HEK293 (cell line): ENCODE measurements at regions not wholly inside any gene's neighbourhood (a gene's known extent, or its start where the extent isn't known, plus 50 kb on each side); places are given as distances from the start of the nearest gene placed in this dataset.

Experiments used
- CTCF ChIA-PET: fragments of 350-600 bp; formaldehyde crosslinking; extraction: SDS; loops from one replicate; lab custom pipeline; 2021; ENCODE audit warnings: antibody characterized with exemption; lab: Yijun Ruan, JAX
- POLR2A ChIA-PET: fragments of 300-600 bp; formaldehyde crosslinking; extraction: SDS; loops from one replicate; lab custom pipeline; 2020; ENCODE audit warnings: antibody characterized with exemption, inconsistent platforms; lab: Yijun Ruan, JAX
- H3K27ac ChIP-seq: fragments of 200-500 bp; sonication (Bioruptor generic); 2 replicates; pipeline ENCODE4 v1.5.1; 2014; ENCODE audit warnings: low read depth, low read length, control low read depth, inconsistent platforms; ENCODE audit errors: extremely low read depth
- H3K36me3 ChIP-seq, 2 experiments: fragments of 200-500 bp in 1 of 2; sonication (Bioruptor generic) in 1 of 2; 1 replicate in 1 of 2; 2 replicates in 1 of 2; pipeline ENCODE4 v1.5.1; 2014 to 2017; ENCODE audit warnings: inconsistent platforms in 2 of 2, low read length in 2 of 2; ENCODE audit not compliant: control insufficient read depth in 2 of 2, insufficient read depth in 1 of 2
- H3K4me1 ChIP-seq: fragments of 200-500 bp; sonication (Bioruptor generic); 2 replicates; pipeline ENCODE4 v1.5.1; 2014; ENCODE audit warnings: mild to moderate bottlenecking, low read length, inconsistent platforms; ENCODE audit not compliant: control insufficient read depth, insufficient read depth
- H3K4me3 ChIP-seq: 2 replicates; pipeline ENCODE4 v1.5.1; 2011; ENCODE audit warnings: low read depth, mild to moderate bottlenecking, control low read depth, low read length, moderate library complexity
- H3K9me3 ChIP-seq: fragments of 200-500 bp; sonication (Bioruptor generic); 2 replicates; pipeline ENCODE4 v1.5.1; 2014; ENCODE audit warnings: low read depth, low read length, inconsistent platforms; ENCODE audit not compliant: control insufficient read depth, insufficient read depth
- GFI1B ChIP-seq: fragments of 450-650 bp; formaldehyde crosslinking; IDR thresholded peaks from 2 replicates; pipeline ENCODE4 v1.5.1; 2016; ENCODE audit warnings: missing biosample characterization, missing genetic modification characterization
- GLIS2 ChIP-seq: fragments of 450-650 bp; formaldehyde crosslinking; IDR thresholded peaks from 2 replicates; pipeline ENCODE4 v1.5.1; 2016; ENCODE audit warnings: missing biosample characterization, missing genetic modification characterization
- HOXA7 ChIP-seq: sonication (generic); formaldehyde crosslinking; IDR thresholded peaks from 2 replicates; pipeline ENCODE4 v1.8.1; 2022; ENCODE audit warnings: missing genetic modification reagents, borderline replicate concordance
- KLF7 ChIP-seq: fragments of 450-650 bp; formaldehyde crosslinking; IDR thresholded peaks from 2 replicates; pipeline ENCODE4 v1.5.1; 2016; ENCODE audit warnings: missing biosample characterization, missing genetic modification characterization, borderline replicate concordance
- MEIS1 ChIP-seq: sonication (generic); formaldehyde crosslinking; IDR thresholded peaks from 2 replicates; pipeline ENCODE4 v1.8.1; 2022; ENCODE audit warnings: missing genetic modification reagents, mild to moderate bottlenecking, borderline replicate concordance
- OSR2 ChIP-seq: fragments of 450-650 bp; formaldehyde crosslinking; IDR thresholded peaks from 2 replicates; pipeline ENCODE4 v1.5.1; 2016; ENCODE audit warnings: missing biosample characterization, missing genetic modification characterization
- SP3 ChIP-seq: fragments of 450-650 bp; formaldehyde crosslinking; IDR thresholded peaks from 2 replicates; pipeline ENCODE4 v1.5.1; 2016; ENCODE audit warnings: missing biosample characterization, missing genetic modification characterization
- ZNF132 ChIP-seq: fragments of 450-650 bp; formaldehyde crosslinking; IDR thresholded peaks from 2 replicates; pipeline ENCODE4 v1.5.1; 2017; ENCODE audit warnings: missing biosample characterization, missing genetic modification characterization, borderline replicate concordance
- ZNF133 ChIP-seq: fragments of 450-650 bp; formaldehyde crosslinking; IDR thresholded peaks from 2 replicates; pipeline ENCODE4 v1.5.1; 2016; ENCODE audit warnings: missing biosample characterization, missing genetic modification characterization
- ZNF175 ChIP-seq: fragments of 450-650 bp; formaldehyde crosslinking; IDR thresholded peaks from 2 replicates; pipeline ENCODE4 v1.5.1; 2016; ENCODE audit warnings: missing biosample characterization, missing genetic modification characterization
- ZNF211 ChIP-seq: fragments of 450-650 bp; formaldehyde crosslinking; IDR thresholded peaks from 2 replicates; pipeline ENCODE4 v1.5.1; 2016; ENCODE audit warnings: low read depth, missing biosample characterization, missing genetic modification characterization
- ZNF221 ChIP-seq: fragments of 450-650 bp; formaldehyde crosslinking; IDR thresholded peaks from 2 replicates; pipeline ENCODE4 v1.5.1; 2017; ENCODE audit warnings: missing biosample characterization, missing genetic modification characterization, borderline replicate concordance
- ZNF23 ChIP-seq: fragments of 450-650 bp; formaldehyde crosslinking; IDR thresholded peaks from 2 replicates; pipeline ENCODE4 v1.5.1; 2016; ENCODE audit warnings: missing biosample characterization, missing genetic modification characterization, borderline replicate concordance
- ZNF239 ChIP-seq: fragments of 450-650 bp; formaldehyde crosslinking; IDR thresholded peaks from 2 replicates; pipeline ENCODE4 v1.5.1; 2016; ENCODE audit warnings: missing biosample characterization, missing genetic modification characterization
- ZNF274 ChIP-seq, 2 experiments: fragments of 200-500 bp in 1 of 2; fragments of 450-650 bp in 1 of 2; sonication (Bioruptor generic) in 1 of 2; formaldehyde crosslinking in 1 of 2; IDR thresholded peaks; 2 replicates each; pipeline versions ENCODE4 v1.5.1 to v1.6.1; 2014 to 2016; ENCODE audit warnings: borderline replicate concordance in 1 of 2, inconsistent platforms in 1 of 2, low read length in 1 of 2, missing biosample characterization in 1 of 2, missing genetic modification characterization in 1 of 2
- ZNF311 ChIP-seq: fragments of 450-650 bp; formaldehyde crosslinking; IDR thresholded peaks from 2 replicates; pipeline ENCODE4 v1.5.1; 2017; ENCODE audit warnings: missing biosample characterization, missing genetic modification characterization, borderline replicate concordance
- ZNF335 ChIP-seq: fragments of 450-650 bp; formaldehyde crosslinking; conservative IDR thresholded peaks from 2 replicates; pipeline ENCODE4 v1.5.1; 2016; ENCODE audit warnings: missing biosample characterization, missing genetic modification characterization
- ZNF473 ChIP-seq: fragments of 450-650 bp; formaldehyde crosslinking; IDR thresholded peaks from 2 replicates; pipeline ENCODE4 v1.5.1; 2017; ENCODE audit warnings: missing biosample characterization, missing genetic modification characterization
- ZNF785 ChIP-seq: fragments of 450-650 bp; formaldehyde crosslinking; IDR thresholded peaks from 2 replicates; pipeline ENCODE4 v1.5.1; 2016; ENCODE audit warnings: missing biosample characterization, missing genetic modification characterization
- TF ChIP-seq, protein P1 (sequence below): fragments of 450-650 bp; IDR thresholded peaks from 2 replicates; pipeline ENCODE4 v1.5.1; 2018; ENCODE audit warnings: missing biosample characterization, missing genetic modification characterization
- TF ChIP-seq, protein P2 (sequence below): fragments of 450-650 bp; formaldehyde crosslinking; IDR thresholded peaks from 2 replicates; pipeline ENCODE4 v1.5.1; 2016; ENCODE audit warnings: missing biosample characterization, missing genetic modification characterization
- TF ChIP-seq, protein P3 (sequence below): fragments of 450-650 bp; formaldehyde crosslinking; IDR thresholded peaks from 2 replicates; pipeline ENCODE4 v1.5.1; 2016; ENCODE audit warnings: missing biosample characterization, missing genetic modification characterization
- TF ChIP-seq, protein P4 (sequence below): fragments of 450-650 bp; formaldehyde crosslinking; IDR thresholded peaks from 2 replicates; pipeline ENCODE4 v1.5.1; 2017; ENCODE audit warnings: missing biosample characterization, missing genetic modification characterization

DNA sequence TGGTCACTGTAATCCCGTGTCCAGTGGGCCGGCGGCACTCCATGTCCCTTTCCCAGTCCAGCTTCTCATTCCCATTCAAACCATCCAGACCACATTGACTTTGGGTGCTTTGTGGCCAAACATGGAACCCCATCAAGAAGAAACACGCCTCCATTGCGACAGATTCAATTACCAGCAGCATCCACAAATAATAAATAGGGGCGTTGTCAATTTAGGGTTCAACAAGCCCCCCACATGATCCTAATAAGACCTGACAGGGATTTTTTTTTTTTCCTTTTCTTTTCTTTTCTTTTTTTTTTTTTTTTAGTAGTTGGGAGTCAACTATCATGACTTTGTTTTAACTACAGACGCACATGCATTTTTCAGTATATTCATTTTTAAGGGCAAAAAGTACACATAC is 149.4 kb downstream of the DICER1 start:
- POLR2A ChIA-PET, result no interaction called here
- H3K27ac ChIP-seq, result no peak overlapping the region
- no peak overlapping the region for H3K4me3 ChIP-seq
- CTCF ChIA-PET, result interaction anchor here (0.6 kb wide), 1 partner anchor 155 kb away, joined by 3 read pairs; no protein-coding TSS in a partner anchor
- no peak for TF ChIP-seq ZNF211
- TF ChIP-seq ZNF335, result no peak
- no peak for TF ChIP-seq SP3 (tag by site-specific recombination)
- TF ChIP-seq MEIS1 (CRISPR knock-in tag), result no peak
- TF ChIP-seq, protein P1, sequence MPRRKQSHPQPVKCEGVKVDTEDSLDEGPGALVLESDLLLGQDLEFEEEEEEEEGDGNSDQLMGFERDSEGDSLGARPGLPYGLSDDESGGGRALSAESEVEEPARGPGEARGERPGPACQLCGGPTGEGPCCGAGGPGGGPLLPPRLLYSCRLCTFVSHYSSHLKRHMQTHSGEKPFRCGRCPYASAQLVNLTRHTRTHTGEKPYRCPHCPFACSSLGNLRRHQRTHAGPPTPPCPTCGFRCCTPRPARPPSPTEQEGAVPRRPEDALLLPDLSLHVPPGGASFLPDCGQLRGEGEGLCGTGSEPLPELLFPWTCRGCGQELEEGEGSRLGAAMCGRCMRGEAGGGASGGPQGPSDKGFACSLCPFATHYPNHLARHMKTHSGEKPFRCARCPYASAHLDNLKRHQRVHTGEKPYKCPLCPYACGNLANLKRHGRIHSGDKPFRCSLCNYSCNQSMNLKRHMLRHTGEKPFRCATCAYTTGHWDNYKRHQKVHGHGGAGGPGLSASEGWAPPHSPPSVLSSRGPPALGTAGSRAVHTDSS, result no peak
- no peak for TF ChIP-seq ZNF175 (tag by site-specific recombination)
- TF ChIP-seq ZNF23 (tag by site-specific recombination), result no peak
- no peak for TF ChIP-seq ZNF473
- no peak for TF ChIP-seq ZNF133 (tag by site-specific recombination)
- TF ChIP-seq, protein P2, sequence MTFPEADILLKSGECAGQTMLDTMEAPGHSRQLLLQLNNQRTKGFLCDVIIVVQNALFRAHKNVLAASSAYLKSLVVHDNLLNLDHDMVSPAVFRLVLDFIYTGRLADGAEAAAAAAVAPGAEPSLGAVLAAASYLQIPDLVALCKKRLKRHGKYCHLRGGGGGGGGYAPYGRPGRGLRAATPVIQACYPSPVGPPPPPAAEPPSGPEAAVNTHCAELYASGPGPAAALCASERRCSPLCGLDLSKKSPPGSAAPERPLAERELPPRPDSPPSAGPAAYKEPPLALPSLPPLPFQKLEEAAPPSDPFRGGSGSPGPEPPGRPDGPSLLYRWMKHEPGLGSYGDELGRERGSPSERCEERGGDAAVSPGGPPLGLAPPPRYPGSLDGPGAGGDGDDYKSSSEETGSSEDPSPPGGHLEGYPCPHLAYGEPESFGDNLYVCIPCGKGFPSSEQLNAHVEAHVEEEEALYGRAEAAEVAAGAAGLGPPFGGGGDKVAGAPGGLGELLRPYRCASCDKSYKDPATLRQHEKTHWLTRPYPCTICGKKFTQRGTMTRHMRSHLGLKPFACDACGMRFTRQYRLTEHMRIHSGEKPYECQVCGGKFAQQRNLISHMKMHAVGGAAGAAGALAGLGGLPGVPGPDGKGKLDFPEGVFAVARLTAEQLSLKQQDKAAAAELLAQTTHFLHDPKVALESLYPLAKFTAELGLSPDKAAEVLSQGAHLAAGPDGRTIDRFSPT (tag by site-specific recombination), result no peak
- no peak for TF ChIP-seq ZNF785 (tag by site-specific recombination)
- TF ChIP-seq ZNF221, result no peak
- no peak for TF ChIP-seq HOXA7
- TF ChIP-seq ZNF311 (tag by site-specific recombination), result no peak
- TF ChIP-seq, protein P3, sequence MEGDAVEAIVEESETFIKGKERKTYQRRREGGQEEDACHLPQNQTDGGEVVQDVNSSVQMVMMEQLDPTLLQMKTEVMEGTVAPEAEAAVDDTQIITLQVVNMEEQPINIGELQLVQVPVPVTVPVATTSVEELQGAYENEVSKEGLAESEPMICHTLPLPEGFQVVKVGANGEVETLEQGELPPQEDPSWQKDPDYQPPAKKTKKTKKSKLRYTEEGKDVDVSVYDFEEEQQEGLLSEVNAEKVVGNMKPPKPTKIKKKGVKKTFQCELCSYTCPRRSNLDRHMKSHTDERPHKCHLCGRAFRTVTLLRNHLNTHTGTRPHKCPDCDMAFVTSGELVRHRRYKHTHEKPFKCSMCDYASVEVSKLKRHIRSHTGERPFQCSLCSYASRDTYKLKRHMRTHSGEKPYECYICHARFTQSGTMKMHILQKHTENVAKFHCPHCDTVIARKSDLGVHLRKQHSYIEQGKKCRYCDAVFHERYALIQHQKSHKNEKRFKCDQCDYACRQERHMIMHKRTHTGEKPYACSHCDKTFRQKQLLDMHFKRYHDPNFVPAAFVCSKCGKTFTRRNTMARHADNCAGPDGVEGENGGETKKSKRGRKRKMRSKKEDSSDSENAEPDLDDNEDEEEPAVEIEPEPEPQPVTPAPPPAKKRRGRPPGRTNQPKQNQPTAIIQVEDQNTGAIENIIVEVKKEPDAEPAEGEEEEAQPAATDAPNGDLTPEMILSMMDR (tag by site-specific recombination), result no peak
- no peak for TF ChIP-seq GFI1B (tag by site-specific recombination)
- TF ChIP-seq OSR2 (tag by site-specific recombination), result no peak
- H3K36me3 ChIP-seq, result no peaks in the 10 kb centered on the region
- H3K9me3 ChIP-seq, result no peaks in the 10 kb centered on the region
- no peaks in the 10 kb centered on the region for H3K4me1 ChIP-seq

DNA sequence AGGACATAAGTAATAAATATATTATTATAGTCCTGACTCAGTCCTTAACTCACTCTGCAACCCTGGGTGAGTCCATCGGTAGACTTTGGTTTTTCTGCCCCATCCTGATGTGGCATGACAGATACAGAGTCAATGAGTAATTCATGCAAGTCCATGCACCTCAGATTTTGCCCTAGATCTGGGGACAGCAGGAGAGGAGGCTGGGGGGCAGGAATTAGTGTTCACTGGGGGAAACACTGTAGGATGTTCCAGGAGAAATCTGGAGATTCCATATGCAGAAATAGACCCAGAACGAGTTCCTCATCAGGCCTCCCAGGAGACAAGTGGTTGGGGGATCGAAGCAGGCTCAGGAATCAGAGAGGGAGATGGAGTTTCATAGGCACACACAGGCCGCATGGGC is 150.8 kb downstream of the DICER1 start:
- no peak overlapping the region for H3K27ac ChIP-seq
- H3K4me1 ChIP-seq, result no peaks in the 10 kb centered on the region
- no peak overlapping the region for H3K4me3 ChIP-seq
- CTCF ChIA-PET, result no interaction called here
- H3K9me3 ChIP-seq, result no peaks in the 10 kb centered on the region
- H3K36me3 ChIP-seq, result no peaks in the 10 kb centered on the region
- TF ChIP-seq ZNF274 (IDR thresholded peaks at IDR 0.05; ENCODE audit: low read length) (no peak), ZNF274 (tag by site-specific recombination; IDR thresholded peaks at IDR 0.05; ENCODE audit: borderline replicate concordance) (no peak), SP3 (tag by site-specific recombination) (no peak), ZNF239 (tag by site-specific recombination) (no peak), GLIS2 (tag by site-specific recombination) (no peak), ZNF133 (tag by site-specific recombination) (no peak), ZNF132 (tag by site-specific recombination) (no peak), KLF7 (tag by site-specific recombination) (no peak)
- TF ChIP-seq, protein P4, sequence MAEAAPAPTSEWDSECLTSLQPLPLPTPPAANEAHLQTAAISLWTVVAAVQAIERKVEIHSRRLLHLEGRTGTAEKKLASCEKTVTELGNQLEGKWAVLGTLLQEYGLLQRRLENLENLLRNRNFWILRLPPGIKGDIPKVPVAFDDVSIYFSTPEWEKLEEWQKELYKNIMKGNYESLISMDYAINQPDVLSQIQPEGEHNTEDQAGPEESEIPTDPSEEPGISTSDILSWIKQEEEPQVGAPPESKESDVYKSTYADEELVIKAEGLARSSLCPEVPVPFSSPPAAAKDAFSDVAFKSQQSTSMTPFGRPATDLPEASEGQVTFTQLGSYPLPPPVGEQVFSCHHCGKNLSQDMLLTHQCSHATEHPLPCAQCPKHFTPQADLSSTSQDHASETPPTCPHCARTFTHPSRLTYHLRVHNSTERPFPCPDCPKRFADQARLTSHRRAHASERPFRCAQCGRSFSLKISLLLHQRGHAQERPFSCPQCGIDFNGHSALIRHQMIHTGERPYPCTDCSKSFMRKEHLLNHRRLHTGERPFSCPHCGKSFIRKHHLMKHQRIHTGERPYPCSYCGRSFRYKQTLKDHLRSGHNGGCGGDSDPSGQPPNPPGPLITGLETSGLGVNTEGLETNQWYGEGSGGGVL (tag by site-specific recombination), result no peak
- TF ChIP-seq, protein P1, result no peak
- POLR2A ChIA-PET, result no interaction called here
